Heart left ventricle (tissue), 16 donors: ENCODE measurements at regions not wholly inside any gene's neighbourhood (a gene's known extent, or its start where the extent isn't known, plus 50 kb on each side); places are given as distances from the start of the nearest gene placed in this dataset.

ENCODE experiments used
- ATAC-seq, 4 donors: fragments of 200-7000 bp; cut with Tn5 transposase; one replicate each; pipeline ENCODE4 v1.9.1; 2020 to 2022; ENCODE audit warnings: moderate library complexity in 4 of 4, mild to moderate bottlenecking in 3 of 4, moderate number of reproducible peaks in 1 of 4
- DNase-seq, 5 donors: peaks; one replicate each; pipeline ENCODE4 v3.0.0-alpha.2; 2020
- H3K27ac ChIP-seq, 12 donors: fragments of 200-600 bp; sonication (generic) in 4 of 12; one replicate each; pipeline versions ENCODE4 v1.5.0 to v1.8.0; 2016 to 2022; ENCODE audit warnings: mild to moderate bottlenecking in 2 of 12
- H3K27me3 ChIP-seq, 9 donors: fragments of 200-600 bp; sonication (generic) in 2 of 9; one replicate each; pipeline versions ENCODE4 v1.5.1 to v1.8.0; 2016 to 2022; ENCODE audit warnings: mild to moderate bottlenecking in 3 of 9
- H3K36me3 ChIP-seq, 9 donors: fragments of 200-600 bp; sonication (generic) in 2 of 9; one replicate each; pipeline versions ENCODE4 v1.5.0 to v1.8.0; 2018 to 2022; ENCODE audit warnings: mild to moderate bottlenecking in 2 of 9
- H3K4me1 ChIP-seq, 12 donors: fragments of 200-600 bp; sonication (generic) in 4 of 12; one replicate each; pipeline versions ENCODE4 v1.5.0 to v1.8.0; 2016 to 2022; ENCODE audit warnings: mild to moderate bottlenecking in 3 of 12
- H3K4me3 ChIP-seq, 12 donors: fragments of 200-600 bp; sonication (generic) in 4 of 12; one replicate each; pipeline versions ENCODE4 v1.5.0 to v1.8.0; 2017 to 2022; ENCODE audit warnings: mild to moderate bottlenecking in 9 of 12, moderate library complexity in 4 of 12
- H3K9me3 ChIP-seq, 12 donors: fragments of 200-600 bp; sonication (generic) in 4 of 12; one replicate each; pipeline versions ENCODE4 v1.5.0 to v1.8.0; 2016 to 2022; ENCODE audit warnings: mild to moderate bottlenecking in 1 of 12
- CTCF ChIP-seq, 12 donors: fragments of 200-600 bp; sonication (generic) in 4 of 12; IDR thresholded peaks; one replicate each; pipeline versions ENCODE4 v1.5.0 to v1.8.0; 2018 to 2022; ENCODE audit warnings: antibody characterized with exemption in 12 of 12, mild to moderate bottlenecking in 5 of 12
- POLR2A ChIP-seq, 2 donors: fragments of 450-650 bp; IDR thresholded peaks; one replicate each; pipeline ENCODE4 v1.6.1; 2017; ENCODE audit warnings: antibody characterized with exemption in 2 of 2, mild to moderate bottlenecking in 2 of 2, moderate library complexity in 2 of 2
- WGBS, 4 donors: extraction: QIAGEN DNeasy Blood & Tissue Kit in 2 of 4; methylation state at CpG; one replicate each; pipeline versions ENCODE4 v1.1.5 to v1.1.7; 2013 to 2018; 5-methylcytosine and 5-hydroxymethylcytosine counted together
- intact Hi-C, 10 donors: fragments of 100-400 bp; cut with DNase I; formaldehyde crosslinking; loops; one replicate each; pipeline versions ENCODE4 v1.11.1 to v1.14.2; 2022
- donor health status: ischemic (EF 13 %, LVEDD 7.1; RV severe dilation, severe dysfunction).
- donor health status: healthy with polysubstance abuse.
- donor health status: DM: no; HTN: yes; CAD: no.
- donor health status: DM: no; HTN: no; CAD: no.
- donor health status: ischemic (EF 25% LVEDD 6.9; RV normal size, moderate dysfunction).
- donor health status: ischemic (EF 25% LVEDD 5.7; RV mildly dilated, moderate dysfunction).
- donor health status: healthy.
- donor health status: DM: yes; HTN: yes; CAD: no.
- donor health status: ischemic (EF 35%, LVEDD 5.7; RV mildly dilated, moderate dysfunction).
- donor health status: nonischemic (EF 11% LVEDD 7.7; RV severe dilation, severe dysfunction).
- donor health status: DM: yes; HTN: yes; CAD: no.
- donor health status: PGD.
- donor health status: ischemic (EF 29% LVEDD 5.4; RV normal size, mild dysfunction).
- donor health status: nonischemic (EF 23%, LVEDD 6.1; RV moderate dilation, normal function).

DNA sequence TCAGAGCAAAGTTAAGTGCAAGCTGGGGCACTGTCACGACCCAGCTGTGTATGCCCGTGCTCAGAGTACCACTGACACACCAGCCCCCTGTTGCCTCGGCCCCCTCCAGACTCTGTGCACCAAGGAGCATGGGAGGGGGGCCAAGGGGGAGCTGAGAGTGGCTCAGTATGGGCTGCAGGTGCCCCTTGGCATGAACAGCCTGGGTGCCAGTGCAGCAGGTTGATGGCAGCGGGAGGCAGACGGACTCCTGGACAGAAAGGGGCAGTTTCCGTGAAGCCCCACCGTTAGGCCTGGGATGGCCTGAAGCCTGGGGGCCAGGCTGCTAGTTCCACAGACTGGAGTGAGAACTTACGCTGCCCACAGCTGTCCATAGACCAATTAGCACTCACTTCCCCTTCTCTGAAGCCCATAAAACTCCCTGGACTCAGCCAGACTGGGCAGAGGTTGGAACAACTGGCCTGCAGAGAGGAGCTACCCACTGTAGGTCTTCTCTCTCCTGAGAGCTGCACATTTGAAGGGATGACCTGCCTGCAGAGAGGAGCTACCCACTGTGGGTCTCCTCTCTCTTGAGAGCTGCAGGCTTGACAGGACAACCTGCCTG lies 182.8 kb downstream of the DEPDC1B start:
- TF ChIP-seq CTCF (IDR thresholded peaks at IDR 0.05) (no peak), POLR2A (IDR thresholded peaks at IDR 0.05) (no peak)
- intact Hi-C loops = no loop called here
- Histone ChIP-seq H3K4me3 (no peak overlapping the region), H3K9me3 (peaks cover 0 to 6% (median 0%) of the 10 kb centered on the region in 12 donors), H3K27me3 (no peaks in the 10 kb centered on the region), H3K27ac (peak overlapping the region in 1 of 12 donors; percentile 84), H3K4me1 (peaks cover 0 to 50% (median 27%) of the 10 kb centered on the region in 12 donors), H3K36me3 (no peaks in the 10 kb centered on the region)
- DNase-seq = peak in 1 of 5 donors; percentile 53
- peak in 1 of 4 donors; percentile 18 for ATAC-seq
- 72 to 93% (median 87%) methylated on average over 3 to 8 of the region's 8 CpGs for WGBS, 4 donors

GRCh38 chr5:60516688-60517087 lies 183.3 kb downstream of the DEPDC1B start:
- H3K27ac ChIP-seq = peak overlapping the region in 1 of 12 donors; percentile 84
- TF ChIP-seq POLR2A (IDR thresholded peaks at IDR 0.05) (no peak), CTCF (IDR thresholded peaks at IDR 0.05) (no peak)
- DNase-seq = no peak

DNA sequence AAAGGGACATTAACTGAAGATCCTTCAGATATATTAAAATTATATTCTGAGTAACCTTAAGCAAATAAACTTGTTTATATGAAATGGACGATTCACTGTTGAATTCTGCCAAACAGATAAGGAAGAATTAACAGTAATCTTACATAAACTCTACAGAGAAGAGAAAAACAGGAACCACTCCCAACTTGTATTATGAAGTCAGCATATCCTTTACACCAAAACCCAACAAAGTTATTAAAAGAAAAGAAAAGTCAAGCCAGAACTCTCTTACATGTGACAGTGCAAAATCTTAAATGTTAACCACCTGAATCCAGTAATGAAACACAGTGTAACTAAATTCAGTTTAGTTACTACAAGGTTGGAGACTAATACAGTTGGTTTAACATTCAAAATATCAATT lies 185.8 kb downstream of the DEPDC1B start:
- H3K4me1 ChIP-seq = peaks cover 0 to 20% (median 9%) of the 10 kb centered on the region in 12 donors
- intact Hi-C loops = no loop called here
- no peak overlapping the region for H3K4me3 ChIP-seq
- H3K9me3 ChIP-seq = peaks cover 0 to 6% (median 0%) of the 10 kb centered on the region in 12 donors
- H3K36me3 ChIP-seq = no peaks in the 10 kb centered on the region
- TF ChIP-seq CTCF (IDR thresholded peaks at IDR 0.05) (no peak), POLR2A (IDR thresholded peaks at IDR 0.05) (no peak)
- H3K27me3 ChIP-seq = no peaks in the 10 kb centered on the region
- ATAC-seq (peak in 1 of 4 donors; percentile 70), DNase-seq (no peak)
- H3K27ac ChIP-seq = peak overlapping the region in 8 of 12 donors; percentile 1 to 39 (median 24)
- 23 to 39% (median 30%) methylated on average over 1 of the region's 1 CpG for WGBS, 4 donors

More at GRCh38 chr5:60516688-60517087, 183.3 kb downstream of the DEPDC1B start:
- intact Hi-C loops = no loop called here
- peaks cover 0 to 45% (median 27%) of the 10 kb centered on the region in 12 donors for H3K4me1 ChIP-seq
- no peaks in the 10 kb centered on the region for H3K27me3 ChIP-seq
- ATAC-seq = no peak
- 70 to 93% (median 85%) methylated on average over 2 of the region's 2 CpGs for WGBS, 4 donors
- H3K9me3 ChIP-seq = peaks cover 0 to 6% (median 0%) of the 10 kb centered on the region in 12 donors
- no peak overlapping the region for H3K4me3 ChIP-seq
- H3K36me3 ChIP-seq = no peaks in the 10 kb centered on the region

- no peaks in the 10 kb centered on the region for H3K36me3 ChIP-seq
- no peak overlapping the region for H3K4me3 ChIP-seq
- H3K9me3 ChIP-seq = peaks cover 0 to 6% (median 0%) of the 10 kb centered on the region in 12 donors
- no peak for TF ChIP-seq POLR2A (IDR thresholded peaks at IDR 0.05)
- TF ChIP-seq CTCF (IDR thresholded peaks at IDR 0.05) = no peak
- H3K27ac ChIP-seq = no peak overlapping the region
- ATAC-seq = no peak
- H3K4me1 ChIP-seq = peaks cover 0 to 13% (median 0%) of the 10 kb centered on the region in 12 donors
- no peak for DNase-seq
- intact Hi-C loops = no loop called here
- no peaks in the 10 kb centered on the region for H3K27me3 ChIP-seq
Measured at GRCh38 chr5:60512117-60512516, 187.8 kb downstream of the DEPDC1B start.
